Upper lobe of left lung (tissue), 4 donors: ENCODE measurements at regions not wholly inside any gene's neighbourhood (a gene's known extent, or its start where the extent isn't known, plus 50 kb on each side); places are given as distances from the start of the nearest gene placed in this dataset.

Experiments
- EP300 ChIP-seq, 4 donors: sonication (generic); formaldehyde crosslinking; IDR thresholded peaks; one replicate each; pipeline ENCODE4 v1.5.1; 2017; ENCODE audit warnings: antibody characterized with exemption in 4 of 4, control low read depth in 2 of 4
- POLR2A ChIP-seq, 4 donors: fragments of 450-650 bp; IDR thresholded peaks; one replicate each; pipeline ENCODE4 v1.5.1; 2016 to 2017; ENCODE audit warnings: antibody characterized with exemption in 4 of 4, mild to moderate bottlenecking in 2 of 4
- POLR2AphosphoS5 ChIP-seq, 2 donors: sonication (generic); formaldehyde crosslinking; IDR thresholded peaks; one replicate each; pipeline ENCODE4 v1.5.1; 2017; ENCODE audit warnings: antibody characterized with exemption in 2 of 2
- TF ChIP-seq, protein P1 (sequence below), 6 experiments: fragments of 450-650 bp in 4 of 6; fragments of 200-600 bp in 2 of 6; sonication (generic) in 2 of 6; IDR thresholded peaks; one replicate each; pipeline ENCODE4 v1.5.1; 2016 to 2019; ENCODE audit warnings: antibody characterized with exemption in 6 of 6

DNA sequence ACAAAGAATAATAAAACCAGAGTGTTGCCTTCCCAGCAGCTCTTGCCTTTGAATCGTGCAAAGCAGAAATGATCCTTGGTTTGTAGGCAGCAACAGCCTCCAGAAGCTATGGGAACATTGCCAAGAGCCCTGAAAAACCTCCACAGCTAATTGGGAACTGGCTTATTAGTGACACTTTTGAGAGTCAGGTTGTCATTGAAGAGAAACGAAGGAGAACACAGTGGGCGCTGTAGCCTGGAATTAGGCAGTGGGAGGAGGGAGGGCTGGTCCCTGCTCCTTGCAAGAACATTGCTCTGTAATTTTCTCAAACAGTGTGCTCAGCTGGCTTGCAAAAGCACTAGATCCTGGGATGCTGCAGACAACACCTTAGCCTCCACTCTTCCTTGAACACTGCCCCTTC is 331.5 kb upstream of the EMCN start:
- TF ChIP-seq, protein P1, sequence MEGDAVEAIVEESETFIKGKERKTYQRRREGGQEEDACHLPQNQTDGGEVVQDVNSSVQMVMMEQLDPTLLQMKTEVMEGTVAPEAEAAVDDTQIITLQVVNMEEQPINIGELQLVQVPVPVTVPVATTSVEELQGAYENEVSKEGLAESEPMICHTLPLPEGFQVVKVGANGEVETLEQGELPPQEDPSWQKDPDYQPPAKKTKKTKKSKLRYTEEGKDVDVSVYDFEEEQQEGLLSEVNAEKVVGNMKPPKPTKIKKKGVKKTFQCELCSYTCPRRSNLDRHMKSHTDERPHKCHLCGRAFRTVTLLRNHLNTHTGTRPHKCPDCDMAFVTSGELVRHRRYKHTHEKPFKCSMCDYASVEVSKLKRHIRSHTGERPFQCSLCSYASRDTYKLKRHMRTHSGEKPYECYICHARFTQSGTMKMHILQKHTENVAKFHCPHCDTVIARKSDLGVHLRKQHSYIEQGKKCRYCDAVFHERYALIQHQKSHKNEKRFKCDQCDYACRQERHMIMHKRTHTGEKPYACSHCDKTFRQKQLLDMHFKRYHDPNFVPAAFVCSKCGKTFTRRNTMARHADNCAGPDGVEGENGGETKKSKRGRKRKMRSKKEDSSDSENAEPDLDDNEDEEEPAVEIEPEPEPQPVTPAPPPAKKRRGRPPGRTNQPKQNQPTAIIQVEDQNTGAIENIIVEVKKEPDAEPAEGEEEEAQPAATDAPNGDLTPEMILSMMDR (IDR thresholded peaks at IDR 0.05): no peak
- no peak for TF ChIP-seq POLR2A (IDR thresholded peaks at IDR 0.05)
- no peak for TF ChIP-seq EP300 (IDR thresholded peaks at IDR 0.05)
- no peak for TF ChIP-seq POLR2AphosphoS5 (IDR thresholded peaks at IDR 0.05)
